K562 (cell line): ENCODE measurements at regions not wholly inside any gene's neighbourhood (a gene's known extent, or its start where the extent isn't known, plus 50 kb on each side); places are given as distances from the start of the nearest gene placed in this dataset.

Experiments
- ATAC-seq: fragments of 200-7000 bp; cut with Tn5 transposase; 3 replicates; pipeline ENCODE4 v1.9.1; 2020; ENCODE audit warnings: moderate library complexity
- BruUV-seq: library from RNA; stranded (reverse); fragments of 400-500 nt; replicated peaks from 2 replicates; lab custom pipeline; 2021; lab: Mats Ljungman, UMichigan
- CTCF ChIA-PET: fragments of 300-600 bp; formaldehyde crosslinking; extraction: SDS; loops from one replicate; lab custom pipeline; 2021; ENCODE audit warnings: low intra/inter-chr PET ratio; lab: Yijun Ruan, JAX
- POLR2A ChIA-PET: fragments of 300-600, 350-650 bp; sonication (Branson Sonifier 250); formaldehyde crosslinking; extraction: SDS; loops from one replicate; lab custom pipeline; 2021; ENCODE audit warnings: antibody characterized with exemption, inconsistent platforms; lab: Yijun Ruan, JAX
- DNase-seq, 4 experiments: peaks; one replicate each; pipeline versions ENCODE4 v3.0.0 to v3.0.0-alpha.2; 2011 to 2018; ENCODE audit warnings: low spot score in 3 of 4, mixed read lengths in 3 of 4; ENCODE audit errors: extremely low read depth in 1 of 4
- FAIRE-seq: peaks from 2 replicates; lab custom pipeline; 2011; peaks lifted over from hg19 to GRCh38; lab: Jason Lieb, UNC
- H2AFZ ChIP-seq: 2 replicates; pipeline ENCODE4 v1.6.0; 2011; ENCODE audit warnings: low read depth, low read length, control low read depth, inconsistent platforms
- H3K27ac ChIP-seq: fragments of 200-600 bp; 3 replicates; pipeline ENCODE4 v1.8.0; 2011; ENCODE audit warnings: low read depth, mild to moderate bottlenecking, control low read depth, inconsistent platforms, low read length, moderate library complexity, mixed read lengths; ENCODE audit errors: extremely low read depth
- H3K27me3 ChIP-seq, 2 experiments: fragments of 300-600 bp in 1 of 2; 2 replicates in 1 of 2; 3 replicates in 1 of 2; pipeline versions ENCODE4 v1.6.0 to v1.8.0; 2011; ENCODE audit warnings: inconsistent platforms in 2 of 2, low read length in 2 of 2, mild to moderate bottlenecking in 1 of 2, mixed read lengths in 1 of 2, moderate library complexity in 1 of 2; ENCODE audit not compliant: control insufficient read depth in 2 of 2, insufficient read depth in 2 of 2
- H3K36me3 ChIP-seq: fragments of 300-600 bp; 3 replicates; pipeline ENCODE4 v1.8.0; 2011; ENCODE audit warnings: mild to moderate bottlenecking, low read length, inconsistent platforms; ENCODE audit not compliant: control insufficient read depth, insufficient read depth
- H3K4me1 ChIP-seq, 2 experiments: fragments of 200-600 bp in 1 of 2; replicated peaks in 1 of 2; 2 replicates in 1 of 2; 3 replicates in 1 of 2; pipeline versions ENCODE4 v1.5.1 to v1.8.0; 2011; ENCODE audit warnings: inconsistent platforms in 2 of 2, low read length in 2 of 2, mild to moderate bottlenecking in 1 of 2, mixed read lengths in 1 of 2, moderate library complexity in 1 of 2; ENCODE audit not compliant: control insufficient read depth in 2 of 2, insufficient read depth in 2 of 2
- H3K4me2 ChIP-seq: 2 replicates; pipeline ENCODE4 v1.6.1; 2011; ENCODE audit warnings: low read length, control low read depth, inconsistent platforms, mixed read lengths; ENCODE audit not compliant: insufficient read depth
- H3K4me3 ChIP-seq: fragments of 200-600 bp; sonication (generic), shearing (Covaris generic); 2 replicates; pipeline ENCODE4 v1.5.1; 2016; ENCODE audit warnings: control low read depth, inconsistent platforms
- H3K79me2 ChIP-seq: fragments of 200-600 bp; 3 replicates; pipeline ENCODE4 v1.8.0; 2011; ENCODE audit warnings: low read length, inconsistent platforms; ENCODE audit not compliant: control insufficient read depth, insufficient read depth
- H3K9ac ChIP-seq, 2 experiments: 2 replicates each; pipeline versions ENCODE4 v1.6.0 to v1.6.1; 2011; ENCODE audit warnings: low read depth in 2 of 2, low read length in 2 of 2, control low read depth in 1 of 2, inconsistent platforms in 1 of 2, mild to moderate bottlenecking in 1 of 2, mixed read lengths in 1 of 2; ENCODE audit not compliant: insufficient read depth in 1 of 2
- H3K9me1 ChIP-seq: one replicate; pipeline ENCODE4 v1.6.0; 2011; ENCODE audit warnings: inconsistent platforms, mild to moderate bottlenecking, low read length, moderate library complexity; ENCODE audit not compliant: control insufficient read depth, insufficient read depth
- H3K9me3 ChIP-seq: replicated peaks from 2 replicates; pipeline ENCODE4 v1.5.1; 2011; ENCODE audit warnings: low read depth, low read length, inconsistent platforms; ENCODE audit not compliant: control insufficient read depth, insufficient read depth
- H4K20me1 ChIP-seq: replicated peaks from 2 replicates; pipeline ENCODE4 v1.6.1; 2011; ENCODE audit warnings: low read length, inconsistent platforms, mixed read lengths; ENCODE audit not compliant: control insufficient read depth, insufficient read depth
- CGGBP1 ChIP-seq: fragments of 250-450 bp; sonication (Bioruptor Pico); IDR thresholded peaks from 2 replicates; pipeline ENCODE4 v1.9.0; 2021; ENCODE audit warnings: mild to moderate bottlenecking
- CREB1 ChIP-seq, 2 experiments: sonication (generic) in 1 of 2; formaldehyde crosslinking in 1 of 2; IDR thresholded peaks; 2 replicates each; pipeline versions ENCODE4 v1.6.1 to v1.8.0; 2012 to 2022; ENCODE audit warnings: inconsistent platforms in 1 of 2, mild to moderate bottlenecking in 1 of 2, missing genetic modification reagents in 1 of 2, moderate library complexity in 1 of 2
- CREM ChIP-seq: IDR thresholded peaks from 2 replicates; pipeline ENCODE4 v1.6.1; 2014; ENCODE audit warnings: antibody characterized with exemption, low read depth
- HMG20A ChIP-seq: fragments of 450-650 bp; formaldehyde crosslinking; conservative IDR thresholded peaks from 2 replicates; pipeline ENCODE4 v1.4.0; 2020; ENCODE audit warnings: mild to moderate bottlenecking, mixed read lengths
- KLF16 ChIP-seq: IDR thresholded peaks from 2 replicates; pipeline ENCODE4 v1.6.1; 2016; ENCODE audit warnings: antibody characterized with exemption
- LCOR ChIP-seq: sonication (generic); formaldehyde crosslinking; IDR thresholded peaks from 2 replicates; pipeline ENCODE4 v1.8.0; 2022; ENCODE audit warnings: mild to moderate bottlenecking, missing genetic modification reagents
- NCOA1 ChIP-seq: fragments of 450-650 bp; IDR thresholded peaks from 2 replicates; pipeline ENCODE4 v1.6.1; 2016; ENCODE audit warnings: low read depth
- NR0B1 ChIP-seq: fragments of 450-650 bp; IDR thresholded peaks from one replicate; pipeline ENCODE4 v1.6.1; 2018; ENCODE audit warnings: mild to moderate bottlenecking, moderate library complexity; ENCODE audit not compliant: partially characterized antibody
- NR2C1 ChIP-seq, 2 experiments: fragments of 450-650 bp; IDR thresholded peaks; 2 replicates each; pipeline ENCODE4 v1.6.1; 2017; ENCODE audit warnings: mild to moderate bottlenecking in 2 of 2, antibody characterized with exemption in 1 of 2, inconsistent platforms in 1 of 2, missing compliant biosample characterization in 1 of 2, missing genetic modification characterization in 1 of 2
- RB1 ChIP-seq: fragments of 450-650 bp; IDR thresholded peaks from 2 replicates; pipeline ENCODE4 v1.6.1; 2017; ENCODE audit warnings: low read depth, mild to moderate bottlenecking
- RBM15 ChIP-seq: fragments of 200-400 bp; formaldehyde crosslinking; IDR thresholded peaks from 2 replicates; pipeline ENCODE4 v1.6.1; 2018; ENCODE audit warnings: mild to moderate bottlenecking, low read length, moderate library complexity; ENCODE audit not compliant: insufficient read depth
- TAF9B ChIP-seq: fragments of 450-650 bp; IDR thresholded peaks from 2 replicates; pipeline ENCODE4 v1.6.1; 2018; ENCODE audit warnings: mild to moderate bottlenecking; ENCODE audit not compliant: partially characterized antibody
- ZBTB1 ChIP-seq: sonication (generic); formaldehyde crosslinking; IDR thresholded peaks from 2 replicates; pipeline ENCODE4 v1.8.1; 2023; ENCODE audit warnings: missing genetic modification reagents, low read depth, mild to moderate bottlenecking, borderline replicate concordance
- ZNF277 ChIP-seq: fragments of 250-450 bp; sonication (Bioruptor Pico); IDR thresholded peaks from 2 replicates; pipeline ENCODE4 v1.8.0; 2022; ENCODE audit warnings: inconsistent platforms, mild to moderate bottlenecking, moderate library complexity, borderline replicate concordance
- WGBS: fragments of 100-300 bp; shearing (Covaris generic); methylation state at CpG from one replicate; pipeline ENCODE4 v1.1.6; 2016; ENCODE audit warnings: low coverage, mixed read lengths; ENCODE audit not compliant: insufficient coverage; ENCODE audit errors: missing lambda C conversion rate; 5-methylcytosine and 5-hydroxymethylcytosine counted together
- in situ Hi-C: fragments of 300-500 bp; cut with MboI; formaldehyde crosslinking; loops from 4 replicates; pipeline ENCODE4 v1.15.0; 2018; ENCODE audit warnings: inconsistent platforms, mixed read lengths
- intact Hi-C: fragments of 100-400 bp; cut with micrococcal nuclease; formaldehyde crosslinking; loops from 2 replicates; pipeline ENCODE4 v1.14.2; 2022

GRCh38 chr2:66169076-66169475 is 265.8 kb upstream of the MEIS1 start (continued):
- TF ChIP-seq CREM (no peak), NCOA1 (no peak), TAF9B (no peak), HMG20A (no peak), ZNF277 (CRISPR knock-in tag) (no peak)
- TF ChIP-seq, all 486 proteins: peak for 0

DNA sequence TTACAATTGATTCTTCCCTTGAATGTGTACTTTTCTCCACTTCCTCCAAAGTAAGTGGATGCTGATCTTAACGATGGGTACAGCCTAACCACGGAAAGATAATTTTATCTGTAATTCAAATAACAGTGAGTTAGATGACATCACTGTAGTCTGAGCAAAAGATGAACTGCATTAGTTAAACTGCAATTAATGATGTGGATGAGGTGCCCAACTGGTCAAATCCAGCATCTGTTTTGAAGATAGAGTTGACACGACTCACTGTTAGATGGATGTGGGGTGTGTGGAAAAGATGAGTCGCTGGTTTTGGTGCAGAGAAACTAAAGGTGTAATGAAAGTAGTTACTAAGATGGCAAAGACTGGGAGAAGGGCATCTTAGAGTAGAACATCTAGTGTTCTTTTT is 270.5 kb upstream of the MEIS1 start:
- CTCF ChIA-PET = no interaction called here

More for the DNA sequence above, 270.5 kb upstream of the MEIS1 start:
- Histone ChIP-seq H3K27ac (no peak overlapping the region), H4K20me1 (no peaks in the 10 kb centered on the region), H3K27me3 (no peaks in the 10 kb centered on the region), H3K9me1 (no peaks in the 10 kb centered on the region), H2AFZ (no peak overlapping the region), H3K9ac (no peak overlapping the region), H3K4me1 (no peaks in the 10 kb centered on the region), H3K9me3 (no peaks in the 10 kb centered on the region), H3K36me3 (no peaks in the 10 kb centered on the region), H3K4me3 (no peak overlapping the region), H3K79me2 (no peaks in the 10 kb centered on the region), H3K4me2 (no peak overlapping the region)
- 0% methylated on average over 4 of the region's 4 CpGs for WGBS
- DNase-seq (no peak), FAIRE-seq (no peak), ATAC-seq (no peak)
- intact Hi-C loops (no loop called here), in situ Hi-C loops (no loop called here)
- TF ChIP-seq NR2C1 (IDR thresholded peaks at IDR 0.05) = no peak
- no peak for TF ChIP-seq NR2C1 (tag; IDR thresholded peaks at IDR 0.05)
- TF ChIP-seq RBM15 = no peak
- no peak for TF ChIP-seq NR0B1
- no peak for TF ChIP-seq CGGBP1 (CRISPR knock-in tag)
- no peak for TF ChIP-seq LCOR (CRISPR knock-in tag)
- no peak for TF ChIP-seq RB1
- no peak for TF ChIP-seq CREB1 (IDR thresholded peaks at IDR 0.05)
- TF ChIP-seq CREB1 (CRISPR knock-in tag; IDR thresholded peaks at IDR 0.05) = no peak
- no peak for TF ChIP-seq KLF16
- no peak for TF ChIP-seq ZBTB1 (CRISPR knock-in tag)
- POLR2A ChIA-PET = no interaction called here
- BruUV-seq = no TSS peak
